LNCaP clone FGC (cell line): ENCODE measurements at regions not wholly inside any gene's neighbourhood (a gene's known extent, or its start where the extent isn't known, plus 50 kb on each side); places are given as distances from the start of the nearest gene placed in this dataset.

ENCODE experiments used
- DNase-seq: peaks from one replicate; pipeline ENCODE4 v3.0.0-alpha.2; 2011; ENCODE audit warnings: low read depth
- H3K4me3 ChIP-seq: 2 replicates; pipeline ENCODE4 v1.5.1; 2011; ENCODE audit warnings: mild to moderate bottlenecking, low read depth, low read length, control low read depth
- CTCF ChIP-seq: IDR thresholded peaks from 2 replicates; pipeline ENCODE4 v1.5.1; 2012; ENCODE audit warnings: mild to moderate bottlenecking; ENCODE audit not compliant: control insufficient read depth, insufficient read depth; ENCODE audit errors: extremely low read depth

GRCh38 chr13:99867535-99868257, 103.9 kb downstream of the ZIC5 start:
- DNase-seq: no peak
- no peak for TF ChIP-seq CTCF
- no peak overlapping the region for H3K4me3 ChIP-seq

GRCh38 chr13:99866781-99867180, 104.8 kb downstream of the ZIC5 start:
- TF ChIP-seq CTCF: no peak
- DNase-seq: no peak
- no peak overlapping the region for H3K4me3 ChIP-seq

GRCh38 chr13:99865420-99865930, 106.1 kb downstream of the ZIC5 start:
- H3K4me3 ChIP-seq: no peak overlapping the region
- no peak for DNase-seq
- no peak for TF ChIP-seq CTCF

- H3K4me3 ChIP-seq: no peak overlapping the region
- no peak for TF ChIP-seq CTCF
- DNase-seq: no peak
Observed at GRCh38 chr13:99864627-99864990, 107.0 kb downstream of the ZIC5 start.

- no peak for DNase-seq
- TF ChIP-seq CTCF: no peak
- H3K4me3 ChIP-seq: no peak overlapping the region
Observed at GRCh38 chr13:99863789-99864626, 107.6 kb downstream of the ZIC5 start.

- no peak for DNase-seq
- no peak for TF ChIP-seq CTCF
- H3K4me3 ChIP-seq: no peak overlapping the region
Observed at GRCh38 chr13:99862244-99862643, 109.3 kb downstream of the ZIC5 start.
